PC-9 (cell line): ENCODE measurements at regions not wholly inside any gene's neighbourhood (a gene's known extent, or its start where the extent isn't known, plus 50 kb on each side); places are given as distances from the start of the nearest gene placed in this dataset.

Experiments
- BruUV-seq: library from RNA; stranded (reverse); fragments of 400-500 nt; replicated peaks from 2 replicates; lab custom pipeline; 2021; lab: Mats Ljungman, UMichigan
- CTCF ChIA-PET: fragments of 300-600 bp; sonication (Branson Sonifier 250); formaldehyde crosslinking; loops from one replicate; lab custom pipeline; 2022; ENCODE audit warnings: antibody characterized with exemption; lab: Charles Lee
- POLR2A ChIA-PET: fragments of 300-600 bp; sonication (Branson Sonifier 250); formaldehyde crosslinking; loops from one replicate; lab custom pipeline; 2022; ENCODE audit warnings: antibody characterized with exemption; ENCODE audit not compliant: unreplicated experiment; lab: Charles Lee
- DNase-seq, 2 experiments: peaks; one replicate each; pipeline versions ENCODE4 v3.0.0 to v3.0.0-alpha.2; 2015 to 2022; ENCODE audit warnings: mixed read lengths in 1 of 2
- H2AFZ ChIP-seq: fragments of 200-600 bp; sonication (generic); 2 replicates; pipeline ENCODE4 v1.8.1; 2017; ENCODE audit warnings: antibody characterized with exemption
- H3F3A ChIP-seq: fragments of 200-600 bp; sonication (generic); 2 replicates; pipeline ENCODE4 v1.8.1; 2017; ENCODE audit warnings: antibody characterized with exemption, mild to moderate bottlenecking, low read depth; ENCODE audit not compliant: insufficient read depth
- H3K27ac ChIP-seq: fragments of 200-600 bp; sonication (generic); 2 replicates; pipeline ENCODE4 v1.6.1; 2016; ENCODE audit warnings: mixed run types
- H3K27me3 ChIP-seq: fragments of 200-600 bp; sonication (generic); 2 replicates; pipeline ENCODE4 v1.6.1; 2016; ENCODE audit warnings: low read depth, mixed run types; ENCODE audit not compliant: insufficient read depth
- H3K36me3 ChIP-seq: fragments of 200-600 bp; sonication (generic); 2 replicates; pipeline ENCODE4 v1.6.1; 2016; ENCODE audit warnings: low read depth, mixed run types
- H3K4me1 ChIP-seq: fragments of 200-600 bp; sonication (generic); replicated peaks from 2 replicates; pipeline ENCODE4 v1.6.1; 2016; ENCODE audit warnings: mixed run types; ENCODE audit not compliant: insufficient read depth
- H3K4me2 ChIP-seq: fragments of 200-600 bp; sonication (generic); 2 replicates; pipeline ENCODE4 v1.6.1; 2017; ENCODE audit warnings: mixed run types
- H3K4me3 ChIP-seq: fragments of 200-600 bp; sonication (generic); 2 replicates; pipeline ENCODE4 v1.6.1; 2016; ENCODE audit warnings: mixed run types
- H3K79me2 ChIP-seq: fragments of 200-600 bp; sonication (generic); 2 replicates; pipeline ENCODE4 v1.6.1; 2017; ENCODE audit warnings: low read depth, mixed run types
- H3K9me2 ChIP-seq: fragments of 200-600 bp; sonication (generic); 2 replicates; pipeline ENCODE4 v1.8.1; 2017; ENCODE audit warnings: mild to moderate bottlenecking; ENCODE audit not compliant: insufficient read depth
- H3K9me3 ChIP-seq: fragments of 200-600 bp; sonication (generic); 2 replicates; pipeline ENCODE4 v1.8.1; 2016; ENCODE audit warnings: low read depth; ENCODE audit not compliant: insufficient read depth
- H4K20me1 ChIP-seq: fragments of 200-600 bp; sonication (generic); 2 replicates; pipeline ENCODE4 v1.8.1; 2017; ENCODE audit not compliant: insufficient read depth
- EZH2 ChIP-seq: fragments of 200-600 bp; sonication (generic); IDR thresholded peaks from 2 replicates; pipeline ENCODE4 v1.8.0; 2017; ENCODE audit warnings: antibody characterized with exemption, low read depth
- intact Hi-C: fragments of 100-400 bp; cut with micrococcal nuclease; formaldehyde crosslinking; loops from one replicate; pipeline ENCODE4 v1.10.0; 2022; ENCODE audit not compliant: unreplicated experiment
- TF ChIP-seq, protein P1 (sequence below): fragments of 200-600 bp; sonication (generic); conservative IDR thresholded peaks from 2 replicates; pipeline ENCODE4 v1.6.1; 2017; ENCODE audit warnings: mixed run types, antibody characterized with exemption, mild to moderate bottlenecking, moderate library complexity

DNA sequence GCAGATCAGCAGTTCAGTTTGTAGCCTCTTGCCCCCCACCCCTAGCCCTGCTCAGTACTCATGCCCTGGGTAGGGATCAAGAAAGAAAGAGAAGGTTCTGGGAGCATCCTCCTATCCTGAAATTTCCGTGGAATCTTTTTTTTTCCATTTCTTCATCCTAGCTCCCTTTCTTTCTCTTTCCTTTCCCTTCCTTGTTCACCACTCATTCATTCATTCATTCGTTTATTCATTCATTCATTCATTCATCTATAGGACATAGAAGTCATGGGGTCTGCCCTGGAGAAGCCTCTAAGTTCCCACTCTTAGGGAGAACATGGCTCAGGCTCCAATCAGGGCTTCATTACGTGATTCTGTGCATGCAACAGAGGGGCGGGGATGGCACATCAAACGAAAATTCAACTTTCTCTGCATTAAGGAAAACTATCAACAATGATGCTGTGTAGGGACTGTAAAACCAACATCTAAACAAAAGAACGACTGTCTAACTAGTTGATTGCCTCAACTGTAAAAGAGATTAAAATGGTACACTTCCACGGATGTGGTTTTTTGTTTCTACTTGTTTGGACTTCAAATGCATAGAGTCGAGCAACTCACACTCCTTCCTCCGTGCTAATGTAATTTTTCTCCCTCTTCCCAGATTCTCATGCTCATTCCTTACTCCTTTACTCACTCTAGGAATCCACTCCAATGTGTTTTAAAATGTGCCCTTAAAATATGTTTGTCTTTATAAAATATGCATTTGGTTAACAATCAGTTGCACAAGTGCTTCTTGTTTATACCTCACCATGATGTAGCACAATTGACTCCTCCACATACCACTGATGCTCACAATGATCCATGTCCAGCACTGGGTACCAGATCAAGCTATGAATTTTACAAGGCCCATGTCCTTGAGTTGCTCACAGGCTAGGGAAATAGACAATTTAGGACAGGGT, 101.2 kb upstream of the SLC2A1 start:
- H3F3A ChIP-seq: no peaks in the 10 kb centered on the region
- ChIA-PET POLR2A (no interaction called here), CTCF (no interaction called here)
- H3K4me3 ChIP-seq: no peak overlapping the region
- BruUV-seq: no TSS peak
- no peaks in the 10 kb centered on the region for H3K27me3 ChIP-seq
- no peak overlapping the region for H3K27ac ChIP-seq
- TF ChIP-seq, protein P1, sequence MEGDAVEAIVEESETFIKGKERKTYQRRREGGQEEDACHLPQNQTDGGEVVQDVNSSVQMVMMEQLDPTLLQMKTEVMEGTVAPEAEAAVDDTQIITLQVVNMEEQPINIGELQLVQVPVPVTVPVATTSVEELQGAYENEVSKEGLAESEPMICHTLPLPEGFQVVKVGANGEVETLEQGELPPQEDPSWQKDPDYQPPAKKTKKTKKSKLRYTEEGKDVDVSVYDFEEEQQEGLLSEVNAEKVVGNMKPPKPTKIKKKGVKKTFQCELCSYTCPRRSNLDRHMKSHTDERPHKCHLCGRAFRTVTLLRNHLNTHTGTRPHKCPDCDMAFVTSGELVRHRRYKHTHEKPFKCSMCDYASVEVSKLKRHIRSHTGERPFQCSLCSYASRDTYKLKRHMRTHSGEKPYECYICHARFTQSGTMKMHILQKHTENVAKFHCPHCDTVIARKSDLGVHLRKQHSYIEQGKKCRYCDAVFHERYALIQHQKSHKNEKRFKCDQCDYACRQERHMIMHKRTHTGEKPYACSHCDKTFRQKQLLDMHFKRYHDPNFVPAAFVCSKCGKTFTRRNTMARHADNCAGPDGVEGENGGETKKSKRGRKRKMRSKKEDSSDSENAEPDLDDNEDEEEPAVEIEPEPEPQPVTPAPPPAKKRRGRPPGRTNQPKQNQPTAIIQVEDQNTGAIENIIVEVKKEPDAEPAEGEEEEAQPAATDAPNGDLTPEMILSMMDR: no peak
- TF ChIP-seq EZH2: no peak
- H3K9me3 ChIP-seq: no peaks in the 10 kb centered on the region
- intact Hi-C loops: no loop called here
- H3K79me2 ChIP-seq: no peaks in the 10 kb centered on the region
- no peak overlapping the region for H3K4me2 ChIP-seq
- no peaks in the 10 kb centered on the region for H4K20me1 ChIP-seq
- no peaks in the 10 kb centered on the region for H3K4me1 ChIP-seq
- no peak overlapping the region for H2AFZ ChIP-seq
- H3K36me3 ChIP-seq: no peaks in the 10 kb centered on the region
- DNase-seq: no peak
- H3K9me2 ChIP-seq: no peaks in the 10 kb centered on the region

DNA sequence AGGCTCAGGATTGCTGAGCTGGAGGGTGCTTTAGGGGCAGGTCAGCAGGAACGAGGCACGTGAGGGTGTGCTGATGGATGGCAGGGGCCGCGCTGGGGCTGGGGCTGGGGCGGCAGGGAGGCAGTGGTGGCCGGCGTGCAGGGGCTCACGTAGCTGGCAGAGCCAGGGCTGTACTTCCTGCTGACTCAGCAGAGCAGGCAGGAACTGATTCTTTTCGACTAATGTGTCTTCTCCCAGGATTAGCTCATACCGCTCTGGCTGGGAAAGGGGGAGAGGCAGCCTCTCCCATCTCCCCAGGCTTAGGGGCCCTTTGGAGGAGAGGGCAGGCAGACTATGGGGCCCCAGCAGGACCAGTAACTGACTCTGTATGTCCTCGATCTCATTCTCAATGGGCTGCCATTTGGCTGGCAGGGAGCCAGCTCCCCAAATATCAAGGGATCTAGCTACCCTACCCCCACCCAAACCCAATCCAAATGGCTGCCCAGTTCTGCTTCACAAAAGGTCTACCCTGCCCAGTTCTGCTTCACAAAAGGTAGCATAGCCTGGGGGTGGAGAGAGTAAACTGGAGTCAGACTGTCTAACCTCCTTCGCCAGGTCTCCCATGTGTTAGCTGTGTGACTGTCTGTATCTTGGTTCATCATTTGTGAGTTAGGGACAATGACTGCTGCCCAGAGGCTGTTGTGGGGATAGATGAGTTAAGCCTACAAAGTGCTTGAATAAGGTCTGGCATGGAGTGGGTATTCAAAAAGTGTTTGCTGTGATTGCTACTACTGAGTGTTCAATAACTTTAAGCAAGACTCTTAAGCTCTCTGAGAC, 100.1 kb upstream of the SLC2A1 start:
- Histone ChIP-seq H3K79me2 (no peaks in the 10 kb centered on the region), H3K27me3 (no peaks in the 10 kb centered on the region), H3K4me1 (no peaks in the 10 kb centered on the region), H3K4me2 (no peak overlapping the region), H3K27ac (no peak overlapping the region), H4K20me1 (no peaks in the 10 kb centered on the region), H3K4me3 (no peak overlapping the region), H3K9me3 (no peaks in the 10 kb centered on the region), H3K36me3 (no peaks in the 10 kb centered on the region), H3K9me2 (no peaks in the 10 kb centered on the region), H3F3A (no peaks in the 10 kb centered on the region), H2AFZ (no peak overlapping the region)
- CTCF ChIA-PET: no interaction called here
- DNase-seq: no peak
- intact Hi-C loops: no loop called here
- POLR2A ChIA-PET: interaction anchor here (0.6 kb wide), 1 partner anchor 154 kb away, joined by 23 read pairs; no protein-coding TSS in a partner anchor
- TF ChIP-seq, protein P1: no peak
- TF ChIP-seq EZH2: no peak
- BruUV-seq: no TSS peak

DNA sequence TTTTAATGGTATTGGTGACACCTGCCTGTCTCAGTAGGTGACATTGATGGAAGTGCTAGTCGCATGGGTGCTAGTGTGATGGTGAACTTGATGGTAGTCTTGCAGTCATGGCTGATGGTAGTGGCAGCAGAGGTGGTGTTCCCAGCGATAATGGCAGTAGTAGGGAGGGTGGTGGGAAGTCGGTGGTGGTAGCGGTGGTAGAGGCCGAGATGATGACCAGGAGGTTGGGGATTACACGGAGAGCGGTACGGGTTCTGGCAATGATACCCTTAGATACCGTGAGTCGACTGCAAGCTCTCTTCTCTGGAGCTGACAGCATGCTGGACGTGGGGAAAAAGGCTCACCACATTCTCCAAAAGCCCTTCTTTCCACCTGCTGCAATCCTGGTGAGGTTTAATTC, 99.4 kb upstream of the SLC2A1 start:
- intact Hi-C loops: no loop called here
- no peak overlapping the region for H3K27ac ChIP-seq
- H4K20me1 ChIP-seq: no peaks in the 10 kb centered on the region
- H3K79me2 ChIP-seq: no peaks in the 10 kb centered on the region
- H3K27me3 ChIP-seq: no peaks in the 10 kb centered on the region
- H3K9me3 ChIP-seq: no peaks in the 10 kb centered on the region
- BruUV-seq: no TSS peak
- H3K4me1 ChIP-seq: no peaks in the 10 kb centered on the region
- no peaks in the 10 kb centered on the region for H3F3A ChIP-seq
- H3K9me2 ChIP-seq: no peaks in the 10 kb centered on the region
- no peak for DNase-seq
- CTCF ChIA-PET: no interaction called here
- POLR2A ChIA-PET: no interaction called here
- no peak overlapping the region for H2AFZ ChIP-seq
- H3K36me3 ChIP-seq: no peaks in the 10 kb centered on the region
- no peak overlapping the region for H3K4me3 ChIP-seq
- no peak overlapping the region for H3K4me2 ChIP-seq
- no peak for TF ChIP-seq EZH2
- TF ChIP-seq, protein P1: no peak
